Endodermal cell (in vitro differentiated cells): ENCODE measurements at regions not wholly inside any gene's neighbourhood (a gene's known extent, or its start where the extent isn't known, plus 50 kb on each side); places are given as distances from the start of the nearest gene placed in this dataset.

ENCODE experiments used
- DNase-seq: peaks from one replicate; pipeline ENCODE4 v3.0.0-alpha.2; 2017
- H3K27ac ChIP-seq: 2 replicates; pipeline ENCODE4 v1.5.1; 2013; ENCODE audit warnings: mild to moderate bottlenecking, low read depth, low read length, moderate library complexity
- H3K27me3 ChIP-seq: 2 replicates; pipeline ENCODE4 v1.6.1; 2013; ENCODE audit warnings: mild to moderate bottlenecking, low read length, moderate library complexity; ENCODE audit not compliant: insufficient read depth, control insufficient read depth, poor library complexity, severe bottlenecking
- H3K36me3 ChIP-seq: 2 replicates; pipeline ENCODE4 v1.7.0; 2013; ENCODE audit warnings: mild to moderate bottlenecking, low read length, moderate library complexity; ENCODE audit not compliant: control insufficient read depth, insufficient read depth
- H3K4me1 ChIP-seq: one replicate; pipeline ENCODE4 v1.7.0; 2013; ENCODE audit warnings: low read length; ENCODE audit not compliant: control insufficient read depth, insufficient read depth
- H3K4me3 ChIP-seq: 2 replicates; pipeline ENCODE4 v1.5.1; 2013; ENCODE audit warnings: mild to moderate bottlenecking, low read length, moderate library complexity
- H3K9ac ChIP-seq: 2 replicates; pipeline ENCODE4 v1.6.1; 2013; ENCODE audit warnings: mild to moderate bottlenecking, low read length, moderate library complexity; ENCODE audit not compliant: poor library complexity, severe bottlenecking; ENCODE audit errors: extremely low read depth
- H3K9me3 ChIP-seq: 2 replicates; pipeline ENCODE4 v1.6.1; 2013; ENCODE audit warnings: mild to moderate bottlenecking, low read length, moderate library complexity; ENCODE audit not compliant: control insufficient read depth
- H3K27ac Mint-ChIP-seq: 2 replicates; pipeline ENCODE4 v1.8.0; 2020; ENCODE audit warnings: mixed read lengths
- H3K27me3 Mint-ChIP-seq: 2 replicates; pipeline ENCODE4 v1.8.0; 2021; ENCODE audit warnings: mild to moderate bottlenecking, mixed read lengths; ENCODE audit not compliant: insufficient read depth
- H3K36me3 Mint-ChIP-seq: 2 replicates; pipeline ENCODE4 v1.8.0; 2020; ENCODE audit warnings: low read depth, mixed read lengths
- H3K4me1 Mint-ChIP-seq: 2 replicates; pipeline ENCODE4 v1.8.0; 2020; ENCODE audit warnings: mixed read lengths
- H3K4me3 Mint-ChIP-seq: 2 replicates; pipeline ENCODE4 v1.8.0; 2020; ENCODE audit warnings: mild to moderate bottlenecking, moderate library complexity, mixed read lengths
- H3K9me3 Mint-ChIP-seq: 2 replicates; pipeline ENCODE4 v1.8.0; 2020; ENCODE audit warnings: mild to moderate bottlenecking, mixed read lengths
- WGBS, 2 experiments: methylation state at CpG; one replicate each; pipeline versions ENCODE4 v1.1.5 to v1.1.7; 2013; ENCODE audit warnings: missing lambda C conversion rate in 2 of 2, mixed read lengths in 1 of 2; ENCODE audit not compliant: insufficient coverage in 1 of 2, insufficient read length in 1 of 2; 5-methylcytosine and 5-hydroxymethylcytosine counted together
- TF ChIP-seq, protein P1 (sequence below): fragments of 200-600 bp; sonication (generic); conservative IDR thresholded peaks from 2 replicates; pipeline ENCODE4 v1.5.0; 2021; ENCODE audit warnings: antibody characterized with exemption, mild to moderate bottlenecking

DNA sequence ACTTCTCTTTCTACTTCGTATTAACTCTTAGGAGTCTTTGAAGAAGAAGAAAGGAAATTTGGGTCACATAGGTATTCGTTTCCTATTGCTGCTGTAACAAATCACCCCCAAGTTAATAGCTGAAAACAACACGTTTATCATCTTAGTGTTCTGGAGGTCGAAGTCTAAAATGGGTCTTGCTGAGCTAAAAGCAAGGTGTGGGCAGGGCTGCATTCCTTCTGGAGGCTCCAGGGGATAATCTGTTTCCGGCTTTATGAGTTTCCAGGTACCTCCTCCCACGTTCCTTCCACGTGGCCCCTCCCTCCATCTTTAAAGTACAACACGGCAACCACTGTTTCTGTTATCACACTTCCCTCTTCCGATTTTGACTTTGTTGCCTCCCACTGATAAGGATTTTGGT lies 233.5 kb upstream of the RBBP8 start:
- TF ChIP-seq, protein P1, sequence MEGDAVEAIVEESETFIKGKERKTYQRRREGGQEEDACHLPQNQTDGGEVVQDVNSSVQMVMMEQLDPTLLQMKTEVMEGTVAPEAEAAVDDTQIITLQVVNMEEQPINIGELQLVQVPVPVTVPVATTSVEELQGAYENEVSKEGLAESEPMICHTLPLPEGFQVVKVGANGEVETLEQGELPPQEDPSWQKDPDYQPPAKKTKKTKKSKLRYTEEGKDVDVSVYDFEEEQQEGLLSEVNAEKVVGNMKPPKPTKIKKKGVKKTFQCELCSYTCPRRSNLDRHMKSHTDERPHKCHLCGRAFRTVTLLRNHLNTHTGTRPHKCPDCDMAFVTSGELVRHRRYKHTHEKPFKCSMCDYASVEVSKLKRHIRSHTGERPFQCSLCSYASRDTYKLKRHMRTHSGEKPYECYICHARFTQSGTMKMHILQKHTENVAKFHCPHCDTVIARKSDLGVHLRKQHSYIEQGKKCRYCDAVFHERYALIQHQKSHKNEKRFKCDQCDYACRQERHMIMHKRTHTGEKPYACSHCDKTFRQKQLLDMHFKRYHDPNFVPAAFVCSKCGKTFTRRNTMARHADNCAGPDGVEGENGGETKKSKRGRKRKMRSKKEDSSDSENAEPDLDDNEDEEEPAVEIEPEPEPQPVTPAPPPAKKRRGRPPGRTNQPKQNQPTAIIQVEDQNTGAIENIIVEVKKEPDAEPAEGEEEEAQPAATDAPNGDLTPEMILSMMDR, result no peak
- Histone ChIP-seq H3K27ac (no peak overlapping the region), H3K9ac (no peak overlapping the region), H3K4me3 (no peak overlapping the region), H3K9me3 (no peaks in the 10 kb centered on the region), H3K36me3 (no peaks in the 10 kb centered on the region), H3K4me1 (no peaks in the 10 kb centered on the region), H3K27me3 (no peaks in the 10 kb centered on the region)
- Mint-ChIP-seq H3K27me3 (no peaks in the 10 kb centered on the region), H3K4me1 (peaks cover 5% of the 10 kb centered on the region), H3K9me3 (no peaks in the 10 kb centered on the region), H3K36me3 (no peaks in the 10 kb centered on the region), H3K27ac (no peak overlapping the region), H3K4me3 (no peak overlapping the region)
- 88 to 98% methylated on average over 7 to 9 of the region's 9 CpGs for WGBS, 2 experiments
- no peak for DNase-seq

DNA sequence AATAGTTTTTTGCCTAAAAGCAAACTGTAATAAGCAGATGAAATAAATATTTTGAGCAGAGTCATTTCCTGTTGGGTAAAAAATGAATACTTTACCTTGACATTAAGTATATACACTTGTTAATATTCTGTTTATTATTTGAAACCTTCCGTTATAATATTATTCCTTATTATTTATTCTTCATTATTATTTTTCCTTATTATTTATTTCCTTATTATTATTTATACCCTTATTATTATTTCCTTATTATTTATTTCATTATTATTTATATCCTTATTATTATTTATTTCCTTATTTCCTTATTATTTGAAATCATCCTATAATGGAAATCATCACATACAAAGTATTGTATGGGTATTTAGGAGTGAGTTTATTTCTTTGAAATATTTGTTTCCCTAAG lies 232.2 kb upstream of the RBBP8 start:
- no peak overlapping the region for H3K4me3 ChIP-seq
- no CpG with 5 or more reads among the region's 1 CpG for WGBS, 2 experiments
- no peak overlapping the region for H3K27ac ChIP-seq
- Mint-ChIP-seq H3K4me1 (no peaks in the 10 kb centered on the region), H3K9me3 (no peaks in the 10 kb centered on the region), H3K27me3 (no peaks in the 10 kb centered on the region), H3K36me3 (no peaks in the 10 kb centered on the region), H3K27ac (no peak overlapping the region), H3K4me3 (no peak overlapping the region)
- no peaks in the 10 kb centered on the region for H3K4me1 ChIP-seq
- DNase-seq, result no peak
- no peaks in the 10 kb centered on the region for H3K36me3 ChIP-seq
- H3K9me3 ChIP-seq, result no peaks in the 10 kb centered on the region
- H3K9ac ChIP-seq, result no peak overlapping the region
- no peaks in the 10 kb centered on the region for H3K27me3 ChIP-seq
- TF ChIP-seq, protein P1, result no peak

DNA sequence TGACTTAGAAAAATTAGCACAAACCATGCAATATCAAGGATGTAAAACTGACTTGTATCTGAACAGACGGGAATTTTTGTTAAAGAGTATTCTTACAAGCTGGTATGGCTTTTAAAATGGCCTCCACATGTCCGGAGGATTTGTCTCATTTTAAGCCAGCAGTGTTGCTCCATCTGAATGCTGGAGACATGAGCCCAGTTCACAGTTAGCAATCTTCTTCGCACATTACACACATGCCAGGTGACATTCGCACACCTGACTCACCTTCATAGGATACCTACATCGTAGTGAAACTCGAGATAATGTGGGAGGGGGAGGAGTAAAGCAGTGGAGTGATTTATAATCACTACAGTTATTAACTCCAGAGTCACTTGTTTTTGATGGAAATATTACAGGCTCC lies 231.8 kb upstream of the RBBP8 start:
- Histone ChIP-seq H3K27me3 (no peaks in the 10 kb centered on the region), H3K4me1 (no peaks in the 10 kb centered on the region), H3K4me3 (no peak overlapping the region), H3K9ac (no peak overlapping the region), H3K27ac (no peak overlapping the region), H3K36me3 (no peaks in the 10 kb centered on the region), H3K9me3 (no peaks in the 10 kb centered on the region)
- TF ChIP-seq, protein P1, result no peak
- Mint-ChIP-seq H3K27ac (no peak overlapping the region), H3K9me3 (no peaks in the 10 kb centered on the region), H3K36me3 (no peaks in the 10 kb centered on the region), H3K4me3 (no peak overlapping the region), H3K27me3 (no peaks in the 10 kb centered on the region), H3K4me1 (no peaks in the 10 kb centered on the region)
- WGBS, 2 experiments, result 91 to 100% methylated on average over 2 to 6 of the region's 6 CpGs
- no peak for DNase-seq
